H9 (cell line): ENCODE measurements at regions not wholly inside any gene's neighbourhood (a gene's known extent, or its start where the extent isn't known, plus 50 kb on each side); places are given as distances from the start of the nearest gene placed in this dataset.

Experiments
- DNase-seq: peaks from one replicate; pipeline ENCODE4 v3.0.0-alpha.2; 2017
- H2AFZ ChIP-seq: one replicate; pipeline ENCODE4 v1.6.1; 2013; ENCODE audit warnings: mild to moderate bottlenecking, low read length, control low read depth, moderate library complexity
- H2AK5ac ChIP-seq: 2 replicates; pipeline ENCODE4 v1.6.1; 2013; ENCODE audit warnings: low read length, control low read depth, mixed read lengths; ENCODE audit not compliant: insufficient read length
- H2BK120ac ChIP-seq: one replicate; pipeline ENCODE4 v1.6.1; 2013; ENCODE audit warnings: low read depth, mild to moderate bottlenecking, low read length, control low read depth, inconsistent platforms; ENCODE audit not compliant: poor library complexity, severe bottlenecking
- H2BK12ac ChIP-seq: 2 replicates; pipeline ENCODE4 v1.6.1; 2013; ENCODE audit warnings: low read length, control low read depth, mixed read lengths, low read depth; ENCODE audit not compliant: insufficient read length
- H2BK15ac ChIP-seq: 2 replicates; pipeline ENCODE4 v1.6.1; 2013; ENCODE audit warnings: low read depth, low read length, control low read depth
- H2BK20ac ChIP-seq: one replicate; pipeline ENCODE4 v1.6.1; 2013; ENCODE audit warnings: low read depth, mild to moderate bottlenecking, low read length, control low read depth, inconsistent platforms; ENCODE audit not compliant: poor library complexity, severe bottlenecking
- H2BK5ac ChIP-seq: 2 replicates; pipeline ENCODE4 v1.6.1; 2013; ENCODE audit warnings: low read length, control low read depth, mixed read lengths; ENCODE audit not compliant: insufficient read length
- H3K14ac ChIP-seq: 2 replicates; pipeline ENCODE4 v1.6.1; 2013; ENCODE audit warnings: low read length, control low read depth; ENCODE audit not compliant: insufficient read depth
- H3K18ac ChIP-seq: 2 replicates; pipeline ENCODE4 v1.6.1; 2013; ENCODE audit warnings: low read depth, mild to moderate bottlenecking, mixed read lengths, low read length, control low read depth; ENCODE audit not compliant: insufficient read length
- H3K23ac ChIP-seq: 2 replicates; pipeline ENCODE4 v1.6.1; 2013; ENCODE audit warnings: low read length, control low read depth, mixed read lengths, low read depth; ENCODE audit not compliant: insufficient read length
- H3K23me2 ChIP-seq: 2 replicates; pipeline ENCODE4 v1.6.1; 2013; ENCODE audit warnings: low read depth, mild to moderate bottlenecking, mixed read lengths, low read length, control low read depth; ENCODE audit not compliant: insufficient read length, poor library complexity, severe bottlenecking
- H3K27ac ChIP-seq: 2 replicates; pipeline ENCODE4 v1.5.1; 2013; ENCODE audit warnings: low read length, control low read depth, mixed read lengths, low read depth; ENCODE audit not compliant: insufficient read length
- H3K27me3 ChIP-seq: 2 replicates; pipeline ENCODE4 v1.6.1; 2013; ENCODE audit warnings: low read length, control low read depth, inconsistent platforms; ENCODE audit not compliant: insufficient read depth
- H3K4ac ChIP-seq: 2 replicates; pipeline ENCODE4 v1.6.1; 2013; ENCODE audit warnings: low read depth, mild to moderate bottlenecking, control low read depth, inconsistent platforms, low read length, moderate library complexity
- H3K4me1 ChIP-seq: 2 replicates; pipeline ENCODE4 v1.6.1; 2013; ENCODE audit warnings: low read length, control low read depth, inconsistent platforms; ENCODE audit not compliant: insufficient read depth
- H3K4me2 ChIP-seq: 2 replicates; pipeline ENCODE4 v1.6.1; 2013; ENCODE audit warnings: low read length, control low read depth, mixed read lengths; ENCODE audit not compliant: insufficient read length, insufficient read depth
- H3K56ac ChIP-seq: 2 replicates; pipeline ENCODE4 v1.6.1; 2013; ENCODE audit warnings: low read depth, mild to moderate bottlenecking, mixed read lengths, low read length, control low read depth; ENCODE audit not compliant: insufficient read length
- H3K79me1 ChIP-seq: 2 replicates; pipeline ENCODE4 v1.6.1; 2013; ENCODE audit warnings: low read depth, mild to moderate bottlenecking, moderate library complexity, low read length, control low read depth, inconsistent platforms; ENCODE audit not compliant: insufficient read depth, poor library complexity, severe bottlenecking
- H3K79me2 ChIP-seq: 2 replicates; pipeline ENCODE4 v1.6.1; 2013; ENCODE audit warnings: low read length, control low read depth, inconsistent platforms; ENCODE audit not compliant: insufficient read depth
- H3K9ac ChIP-seq: 2 replicates; pipeline ENCODE4 v1.6.1; 2013; ENCODE audit warnings: low read length, control low read depth, mixed read lengths; ENCODE audit not compliant: insufficient read length; ENCODE audit errors: extremely low read depth
- H3K9me3 ChIP-seq: one replicate; pipeline ENCODE4 v1.6.1; 2013; ENCODE audit warnings: low read depth, low read length, inconsistent platforms; ENCODE audit not compliant: control insufficient read depth
- H3T11ph ChIP-seq: one replicate; pipeline ENCODE4 v1.6.1; 2013; ENCODE audit warnings: mild to moderate bottlenecking, low read length, control low read depth, inconsistent platforms
- H4K20me1 ChIP-seq: one replicate; pipeline ENCODE4 v1.6.1; 2013; ENCODE audit not compliant: control insufficient read depth, insufficient read length, insufficient read depth
- H4K5ac ChIP-seq: 2 replicates; pipeline ENCODE4 v1.6.1; 2013; ENCODE audit warnings: low read depth, mild to moderate bottlenecking, mixed read lengths, low read length, control low read depth; ENCODE audit not compliant: insufficient read length
- H4K8ac ChIP-seq: replicated peaks from 2 replicates; pipeline ENCODE4 v1.6.1; 2013; ENCODE audit warnings: low read length, control low read depth, mixed read lengths, low read depth; ENCODE audit not compliant: insufficient read length
- H4K91ac ChIP-seq: 2 replicates; pipeline ENCODE4 v1.6.1; 2013; ENCODE audit warnings: low read depth, mild to moderate bottlenecking, moderate library complexity, mixed read lengths, low read length, control low read depth; ENCODE audit not compliant: insufficient read length
- H3K27ac Mint-ChIP-seq, 3 experiments: 2 replicates in 2 of 3; 3 replicates in 1 of 3; pipeline ENCODE4 v1.8.0; 2020 to 2021; ENCODE audit warnings: mixed read lengths in 3 of 3, mild to moderate bottlenecking in 1 of 3, moderate library complexity in 1 of 3
- H3K27me3 Mint-ChIP-seq: 2 replicates; pipeline ENCODE4 v1.8.0; 2021; ENCODE audit warnings: low read depth, mild to moderate bottlenecking, moderate library complexity, mixed read lengths
- H3K36me3 Mint-ChIP-seq, 3 experiments: 2 replicates in 2 of 3; 3 replicates in 1 of 3; pipeline ENCODE4 v1.8.0; 2020 to 2021; ENCODE audit warnings: low read depth in 3 of 3, mixed read lengths in 3 of 3; ENCODE audit not compliant: insufficient read depth in 1 of 3
- H3K4me1 Mint-ChIP-seq, 2 experiments: 2 replicates each; pipeline ENCODE4 v1.8.0; 2020; ENCODE audit warnings: mixed read lengths in 2 of 2
- H3K4me3 Mint-ChIP-seq, 2 experiments: 2 replicates in 1 of 2; 3 replicates in 1 of 2; pipeline ENCODE4 v1.8.0; 2020 to 2021; ENCODE audit warnings: mild to moderate bottlenecking in 2 of 2, mixed read lengths in 2 of 2, moderate library complexity in 1 of 2
- H3K9me3 Mint-ChIP-seq, 2 experiments: 2 replicates in 1 of 2; 3 replicates in 1 of 2; pipeline ENCODE4 v1.8.0; 2020; ENCODE audit warnings: mild to moderate bottlenecking in 2 of 2, mixed read lengths in 2 of 2, moderate library complexity in 1 of 2
- CTCF ChIP-seq: fragments of 200-600 bp; sonication (generic); conservative IDR thresholded peaks from 3 replicates; pipeline ENCODE4 v1.8.0; 2021; ENCODE audit warnings: antibody characterized with exemption, mild to moderate bottlenecking
- WGBS: extraction: QIAGEN DNeasy Blood & Tissue Kit; methylation state at CpG from one replicate; pipeline ENCODE4 v1.1.7; 2013; ENCODE audit warnings: missing lambda C conversion rate, low lambda C conversion rate, mixed read lengths; ENCODE audit not compliant: insufficient read length; ENCODE audit errors: extremely low coverage; 5-methylcytosine and 5-hydroxymethylcytosine counted together

- H3K9ac ChIP-seq: no peak overlapping the region
- no peak overlapping the region for H2BK20ac ChIP-seq
- Mint-ChIP-seq H3K27me3 (no peaks in the 10 kb centered on the region), H3K27ac (no peak overlapping the region; a peak in 1 of 7 replicates), H3K36me3 (no peaks in the 10 kb centered on the region), H3K4me1 (no peaks in the 10 kb centered on the region), H3K4me3 (no peak overlapping the region), H3K9me3 (no peaks in the 10 kb centered on the region; a peak in 1 of 5 replicates)
- H2BK15ac ChIP-seq: no peak overlapping the region
- H3K23me2 ChIP-seq: no peaks in the 10 kb centered on the region
- H4K5ac ChIP-seq: no peak overlapping the region
- no peak overlapping the region for H3T11ph ChIP-seq
- H2AFZ ChIP-seq: no peak overlapping the region
- no peak overlapping the region for H3K27ac ChIP-seq
- no peaks in the 10 kb centered on the region for H3K9me3 ChIP-seq
- no CpG with 5 or more reads among the region's 9 CpGs for WGBS
- H4K91ac ChIP-seq: no peak overlapping the region
- no peak overlapping the region for H3K4ac ChIP-seq
- H2BK5ac ChIP-seq: no peak overlapping the region
- H3K14ac ChIP-seq: no peak overlapping the region
- no peaks in the 10 kb centered on the region for H3K79me2 ChIP-seq
- no peak overlapping the region for H2BK12ac ChIP-seq
- no peaks in the 10 kb centered on the region for H3K27me3 ChIP-seq
- H3K4me1 ChIP-seq: no peaks in the 10 kb centered on the region
- H4K8ac ChIP-seq: no peak overlapping the region
- no peaks in the 10 kb centered on the region for H4K20me1 ChIP-seq
- H2AK5ac ChIP-seq: no peak overlapping the region
- no peak overlapping the region for H3K23ac ChIP-seq
- TF ChIP-seq CTCF: no peak
- H3K4me2 ChIP-seq: no peak overlapping the region
- H3K18ac ChIP-seq: no peak overlapping the region
- H3K56ac ChIP-seq: no peak overlapping the region
- no peak overlapping the region for H2BK120ac ChIP-seq
- no peak for DNase-seq
- H3K79me1 ChIP-seq: no peaks in the 10 kb centered on the region
Observed at GRCh38 chr17:71440513-71440912, 680.3 kb upstream of the SOX9 start.
